ENCODE measurements at regions not wholly inside any gene's neighbourhood (a gene's known extent, or its start where the extent isn't known, plus 50 kb on each side); places are given as distances from the start of the nearest gene placed in this dataset.

DNA sequence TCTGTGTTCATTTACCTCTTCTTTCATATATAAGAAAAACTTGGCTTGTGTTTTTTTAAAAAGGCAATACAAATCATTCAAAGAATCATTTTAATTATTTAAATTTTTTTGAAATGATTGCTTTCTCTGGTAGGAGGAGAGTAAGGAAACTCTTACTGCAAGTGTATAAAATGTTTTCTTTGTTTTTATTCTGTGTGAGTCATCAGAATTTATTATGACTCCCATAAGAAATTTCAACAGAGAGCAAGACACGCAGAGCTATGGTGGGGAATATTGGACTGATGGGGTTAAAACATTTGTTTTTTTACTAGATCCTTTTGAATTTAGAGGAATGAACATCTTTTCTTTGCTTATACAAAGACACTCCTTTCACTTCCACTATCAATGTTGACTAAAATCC, 119.1 kb upstream of the ATXN7L3B start:
- H3K27ac ChIP-seq = no peak overlapping the region
- intact Hi-C loops (cut with DNase I) = no loop called here
- H3K36me3 ChIP-seq = no peaks in the 10 kb centered on the region
- no peaks in the 10 kb centered on the region for H3K4me1 ChIP-seq
- H3K9me3 ChIP-seq = no peaks in the 10 kb centered on the region
- 33 to 84% methylated on average over 1 of the region's 1 CpG for WGBS, 2 donors
- H3K27me3 ChIP-seq = no peaks in the 10 kb centered on the region
- no peak overlapping the region for H3K4me3 ChIP-seq
- DNase-seq = no peak
- no peak for TF ChIP-seq POLR2A (IDR thresholded peaks at IDR 0.05)
- no peak for TF ChIP-seq POLR2AphosphoS5 (IDR thresholded peaks at IDR 0.05)
- TF ChIP-seq CTCF (IDR thresholded peaks at IDR 0.05) = no peak
- TF ChIP-seq EP300 (IDR thresholded peaks at IDR 0.05) = no peak

DNA sequence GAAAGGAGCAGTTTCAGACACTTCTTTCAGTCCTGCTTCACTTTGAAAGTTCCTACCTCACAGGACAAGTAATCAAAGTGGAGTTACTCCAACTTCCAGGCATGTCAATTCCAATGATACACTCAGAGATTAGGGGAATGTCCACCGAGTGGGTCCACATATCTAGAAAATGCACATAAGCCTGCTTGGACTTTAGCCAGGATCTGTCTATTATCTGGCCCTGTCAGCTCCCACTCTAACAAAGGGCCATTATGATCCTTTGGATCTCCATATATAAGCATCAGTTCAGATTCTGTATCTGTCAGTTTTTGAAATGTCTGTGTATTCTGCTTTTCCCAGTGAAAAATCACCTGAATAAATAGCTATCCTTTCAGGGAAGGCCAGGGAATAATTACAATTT, 112.9 kb upstream of the ATXN7L3B start:
- Histone ChIP-seq H3K27ac (no peak overlapping the region), H3K27me3 (no peaks in the 10 kb centered on the region), H3K36me3 (no peaks in the 10 kb centered on the region), H3K4me3 (no peak overlapping the region), H3K9me3 (no peaks in the 10 kb centered on the region), H3K4me1 (no peaks in the 10 kb centered on the region)
- intact Hi-C loops (cut with DNase I) = no loop called here
- no peak for DNase-seq
- TF ChIP-seq EP300 (IDR thresholded peaks at IDR 0.05) (no peak), POLR2AphosphoS5 (IDR thresholded peaks at IDR 0.05) (no peak), CTCF (IDR thresholded peaks at IDR 0.05) (no peak), POLR2A (IDR thresholded peaks at IDR 0.05) (no peak)
- WGBS, 2 donors = 25 to 65% methylated on average over 1 of the region's 1 CpG

DNA sequence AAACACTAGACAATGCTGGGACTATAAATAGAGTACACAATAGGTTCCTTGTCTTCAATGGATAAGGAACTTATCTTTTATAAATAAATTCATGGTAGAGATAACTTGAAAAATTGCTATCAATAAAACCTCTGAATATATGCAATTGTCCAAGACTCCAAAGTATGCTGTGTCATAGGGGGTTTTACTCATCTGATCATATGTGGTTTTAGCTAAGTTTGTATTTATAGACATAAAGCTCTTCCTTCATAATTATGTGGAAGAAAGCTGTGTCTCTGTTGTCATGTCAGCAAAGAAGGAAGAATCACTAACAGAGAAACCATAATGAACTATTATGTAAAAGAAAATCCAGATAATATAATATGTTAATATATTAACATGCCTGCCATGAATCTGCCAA, 111.5 kb upstream of the ATXN7L3B start:
- Histone ChIP-seq H3K4me3 (no peak overlapping the region), H3K4me1 (no peaks in the 10 kb centered on the region), H3K27ac (no peak overlapping the region), H3K27me3 (no peaks in the 10 kb centered on the region), H3K36me3 (no peaks in the 10 kb centered on the region), H3K9me3 (no peaks in the 10 kb centered on the region)
- TF ChIP-seq CTCF (IDR thresholded peaks at IDR 0.05) (no peak), POLR2A (IDR thresholded peaks at IDR 0.05) (no peak), EP300 (IDR thresholded peaks at IDR 0.05) (no peak), POLR2AphosphoS5 (IDR thresholded peaks at IDR 0.05) (no peak)
- DNase-seq = no peak
- intact Hi-C loops (cut with DNase I) = no loop called here

DNA sequence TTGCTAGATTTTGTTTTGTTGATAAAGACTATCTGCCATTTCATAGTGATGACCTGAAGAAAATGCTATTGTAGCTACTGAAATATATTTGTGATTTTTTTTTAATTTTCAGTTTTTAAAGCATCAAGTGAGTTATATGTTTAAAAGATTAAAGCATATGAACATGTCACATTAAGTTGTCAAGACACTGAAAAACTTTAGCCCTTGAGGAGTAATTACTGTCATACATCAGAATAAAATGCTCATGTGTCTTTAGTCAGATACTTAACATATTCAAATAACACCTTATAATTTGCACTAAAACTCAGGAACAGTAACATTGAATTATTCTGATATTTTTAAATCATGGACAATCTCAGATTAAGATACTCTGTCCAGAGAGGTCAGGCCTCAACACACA, 108.1 kb upstream of the ATXN7L3B start:
- Histone ChIP-seq H3K4me1 (no peaks in the 10 kb centered on the region), H3K9me3 (no peaks in the 10 kb centered on the region), H3K27me3 (no peaks in the 10 kb centered on the region), H3K36me3 (no peaks in the 10 kb centered on the region), H3K4me3 (no peak overlapping the region), H3K27ac (no peak overlapping the region)
- DNase-seq = no peak
- intact Hi-C loops (cut with DNase I) = no loop called here
- TF ChIP-seq CTCF (IDR thresholded peaks at IDR 0.05) (no peak), EP300 (IDR thresholded peaks at IDR 0.05) (no peak), POLR2AphosphoS5 (IDR thresholded peaks at IDR 0.05) (no peak), POLR2A (IDR thresholded peaks at IDR 0.05) (no peak)

DNA sequence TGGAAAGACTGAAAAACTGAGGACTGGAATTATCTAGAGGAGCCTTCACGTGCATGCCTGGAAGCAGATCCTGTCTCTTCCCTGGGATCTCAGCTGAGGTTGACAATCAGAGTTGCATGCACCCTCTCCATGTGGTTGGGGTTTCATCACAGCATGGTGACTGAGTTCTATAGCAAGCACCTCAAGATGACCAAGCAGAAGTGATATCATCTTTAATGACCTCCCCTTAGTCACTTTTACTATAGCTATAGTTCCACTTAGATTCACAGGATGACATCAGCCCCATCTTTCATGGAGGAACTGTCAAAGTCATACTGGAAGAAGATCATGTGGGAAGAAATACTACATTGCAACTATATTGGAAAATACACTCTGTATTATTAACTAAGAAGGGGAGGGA, 105.8 kb upstream of the ATXN7L3B start:
- no peaks in the 10 kb centered on the region for H3K9me3 ChIP-seq
- intact Hi-C loops (cut with DNase I) = no loop called here
- H3K4me3 ChIP-seq = no peak overlapping the region
- H3K36me3 ChIP-seq = no peaks in the 10 kb centered on the region
- H3K27me3 ChIP-seq = no peaks in the 10 kb centered on the region
- TF ChIP-seq EP300 (IDR thresholded peaks at IDR 0.05) (no peak), POLR2A (IDR thresholded peaks at IDR 0.05) (no peak), CTCF (IDR thresholded peaks at IDR 0.05) (no peak), POLR2AphosphoS5 (IDR thresholded peaks at IDR 0.05) (no peak)
- WGBS, 2 donors = 63 to 82% methylated on average over 1 of the region's 1 CpG
- no peak for DNase-seq
- no peak overlapping the region for H3K27ac ChIP-seq
- H3K4me1 ChIP-seq = no peaks in the 10 kb centered on the region
